ENCODE measurements at regions not wholly inside any gene's neighbourhood (a gene's known extent, or its start where the extent isn't known, plus 50 kb on each side); places are given as distances from the start of the nearest gene placed in this dataset.

GRCh38 chr6:164825386-164825785, 484.0 kb downstream of the C6orf118 start:
- TF ChIP-seq, protein P1, sequence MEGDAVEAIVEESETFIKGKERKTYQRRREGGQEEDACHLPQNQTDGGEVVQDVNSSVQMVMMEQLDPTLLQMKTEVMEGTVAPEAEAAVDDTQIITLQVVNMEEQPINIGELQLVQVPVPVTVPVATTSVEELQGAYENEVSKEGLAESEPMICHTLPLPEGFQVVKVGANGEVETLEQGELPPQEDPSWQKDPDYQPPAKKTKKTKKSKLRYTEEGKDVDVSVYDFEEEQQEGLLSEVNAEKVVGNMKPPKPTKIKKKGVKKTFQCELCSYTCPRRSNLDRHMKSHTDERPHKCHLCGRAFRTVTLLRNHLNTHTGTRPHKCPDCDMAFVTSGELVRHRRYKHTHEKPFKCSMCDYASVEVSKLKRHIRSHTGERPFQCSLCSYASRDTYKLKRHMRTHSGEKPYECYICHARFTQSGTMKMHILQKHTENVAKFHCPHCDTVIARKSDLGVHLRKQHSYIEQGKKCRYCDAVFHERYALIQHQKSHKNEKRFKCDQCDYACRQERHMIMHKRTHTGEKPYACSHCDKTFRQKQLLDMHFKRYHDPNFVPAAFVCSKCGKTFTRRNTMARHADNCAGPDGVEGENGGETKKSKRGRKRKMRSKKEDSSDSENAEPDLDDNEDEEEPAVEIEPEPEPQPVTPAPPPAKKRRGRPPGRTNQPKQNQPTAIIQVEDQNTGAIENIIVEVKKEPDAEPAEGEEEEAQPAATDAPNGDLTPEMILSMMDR (IDR thresholded peaks at IDR 0.05): no peak
- TF ChIP-seq POLR2A (IDR thresholded peaks at IDR 0.05): no peak
- no peak for TF ChIP-seq EP300 (IDR thresholded peaks at IDR 0.05)

Data from tibial nerve (tissue), 4 donors.